IMR-90 (cell line): ENCODE measurements at regions not wholly inside any gene's neighbourhood (a gene's known extent, or its start where the extent isn't known, plus 50 kb on each side); places are given as distances from the start of the nearest gene placed in this dataset.

Experiments
- ATAC-seq: fragments of 200-7000 bp; cut with Tn5 transposase; 2 replicates; pipeline ENCODE4 v1.9.1; 2020; ENCODE audit warnings: low read depth, mild to moderate bottlenecking, moderate library complexity
- BruUV-seq: library from RNA; stranded (reverse); fragments of 400-500 nt; replicated peaks from 2 replicates; lab custom pipeline; 2021; lab: Mats Ljungman, UMichigan
- CTCF ChIA-PET: fragments of 300-600 bp; formaldehyde crosslinking; extraction: SDS; loops from one replicate; lab custom pipeline; 2021; ENCODE audit warnings: antibody characterized with exemption; lab: Yijun Ruan, JAX
- POLR2A ChIA-PET: fragments of 300-600 bp; sonication (Branson Sonifier 250); formaldehyde crosslinking; loops from one replicate; lab custom pipeline; 2022; ENCODE audit warnings: antibody characterized with exemption; ENCODE audit not compliant: unreplicated experiment; lab: Charles Lee
- DNase-seq: peaks from one replicate; pipeline ENCODE4 v3.0.0; 2013
- H2AFZ ChIP-seq: replicated peaks from 2 replicates; pipeline ENCODE3; 2013; ENCODE audit warnings: low read length, mild to moderate bottlenecking; ENCODE audit not compliant: poor library complexity
- H2AK5ac ChIP-seq: 2 replicates; pipeline ENCODE4 v1.6.1; 2013; ENCODE audit warnings: low read depth, low read length, inconsistent platforms
- H2AK9ac ChIP-seq: replicated peaks from 2 replicates; pipeline ENCODE3; 2013; ENCODE audit warnings: mild to moderate bottlenecking, low read depth, low read length, moderate library complexity; ENCODE audit not compliant: poor library complexity
- H2BK120ac ChIP-seq: 2 replicates; pipeline ENCODE4 v1.6.1; 2013; ENCODE audit warnings: low read depth, low read length, inconsistent platforms
- H2BK15ac ChIP-seq: 3 replicates; pipeline ENCODE4 v1.6.1; 2013; ENCODE audit warnings: low read depth, low read length, inconsistent platforms
- H2BK20ac ChIP-seq: 2 replicates; pipeline ENCODE4 v1.6.1; 2013; ENCODE audit warnings: low read depth, mild to moderate bottlenecking, inconsistent platforms, low read length, moderate library complexity
- H2BK5ac ChIP-seq: 2 replicates; pipeline ENCODE4 v1.6.1; 2013; ENCODE audit warnings: mild to moderate bottlenecking, low read depth, low read length, inconsistent platforms; ENCODE audit not compliant: poor library complexity, severe bottlenecking
- H3K14ac ChIP-seq: replicated peaks from 2 replicates; pipeline ENCODE4 v1.6.1; 2013; ENCODE audit warnings: low read depth, low read length, inconsistent platforms
- H3K18ac ChIP-seq: 2 replicates; pipeline ENCODE4 v1.6.1; 2013; ENCODE audit warnings: low read depth, low read length, control low read depth
- H3K23ac ChIP-seq: 2 replicates; pipeline ENCODE4 v1.6.1; 2013; ENCODE audit warnings: low read depth, low read length, inconsistent platforms
- H3K27ac ChIP-seq: 2 replicates; pipeline ENCODE4 v1.5.1; 2013; ENCODE audit warnings: mild to moderate bottlenecking, control low read depth, low read length; ENCODE audit not compliant: insufficient read depth
- H3K27me3 ChIP-seq: 2 replicates; pipeline ENCODE4 v1.6.1; 2013; ENCODE audit warnings: low read length; ENCODE audit not compliant: control insufficient read depth, insufficient read depth
- H3K36me3 ChIP-seq: 2 replicates; pipeline ENCODE4 v1.6.1; 2013; ENCODE audit warnings: low read length, mixed read lengths; ENCODE audit not compliant: control insufficient read depth, insufficient read depth
- H3K4ac ChIP-seq: 2 replicates; pipeline ENCODE4 v1.6.1; 2013; ENCODE audit warnings: low read depth, low read length, inconsistent platforms
- H3K4me1 ChIP-seq: 2 replicates; pipeline ENCODE4 v1.6.1; 2013; ENCODE audit warnings: low read length, mixed read lengths; ENCODE audit not compliant: control insufficient read depth, insufficient read depth
- H3K4me2 ChIP-seq: 2 replicates; pipeline ENCODE4 v1.6.1; 2013; ENCODE audit warnings: low read depth, mild to moderate bottlenecking, control low read depth, low read length, moderate library complexity
- H3K4me3 ChIP-seq: 2 replicates; pipeline ENCODE4 v1.5.1; 2013; ENCODE audit warnings: low read depth, mild to moderate bottlenecking, control low read depth, low read length, moderate library complexity; ENCODE audit not compliant: insufficient read depth
- H3K56ac ChIP-seq: 2 replicates; pipeline ENCODE4 v1.6.1; 2013; ENCODE audit warnings: low read length, inconsistent platforms; ENCODE audit not compliant: insufficient read depth; ENCODE audit errors: extremely low read depth
- H3K79me1 ChIP-seq, 2 experiments: 2 replicates each; pipeline ENCODE4 v1.6.1; 2013; ENCODE audit warnings: low read length in 2 of 2, inconsistent platforms in 1 of 2, low read depth in 1 of 2
- H3K9ac ChIP-seq: 2 replicates; pipeline ENCODE4 v1.6.1; 2013; ENCODE audit warnings: low read depth, low read length, control low read depth
- H3K9me1 ChIP-seq: 2 replicates; pipeline ENCODE4 v1.6.1; 2013; ENCODE audit warnings: low read length, inconsistent platforms; ENCODE audit not compliant: insufficient read depth
- H3K9me3 ChIP-seq: 2 replicates; pipeline ENCODE4 v1.6.1; 2013; ENCODE audit warnings: low read length; ENCODE audit not compliant: control insufficient read depth, insufficient read depth
- H4K20me1 ChIP-seq: 2 replicates; pipeline ENCODE4 v1.6.1; 2013; ENCODE audit warnings: low read length, inconsistent platforms; ENCODE audit not compliant: insufficient read depth
- H4K5ac ChIP-seq: 2 replicates; pipeline ENCODE4 v1.6.1; 2013; ENCODE audit warnings: mild to moderate bottlenecking, low read depth, low read length, control low read depth
- H4K8ac ChIP-seq, 2 experiments: 2 replicates each; pipeline ENCODE4 v1.6.1; 2013; ENCODE audit warnings: low read depth in 2 of 2, low read length in 2 of 2, control low read depth in 1 of 2, inconsistent platforms in 1 of 2
- H4K91ac ChIP-seq: 2 replicates; pipeline ENCODE4 v1.6.1; 2013; ENCODE audit warnings: low read depth, low read length, inconsistent platforms; ENCODE audit not compliant: insufficient read depth
- BHLHE40 ChIP-seq: fragments of 150-350 bp; IDR thresholded peaks from 2 replicates; pipeline ENCODE4 v1.6.1; 2016; ENCODE audit warnings: mild to moderate bottlenecking, low read depth, low read length
- CEBPB ChIP-seq: IDR thresholded peaks from 2 replicates; pipeline ENCODE4 v1.6.1; 2012; ENCODE audit warnings: low read depth, low read length, improper control_type of control experiment
- CHD1 ChIP-seq: IDR thresholded peaks from 2 replicates; pipeline ENCODE4 v1.6.1; 2012; ENCODE audit warnings: low read depth, low read length, improper control_type of control experiment
- CTCF ChIP-seq: conservative IDR thresholded peaks from 2 replicates; pipeline ENCODE4 v1.5.1; 2012; ENCODE audit warnings: mild to moderate bottlenecking, low read depth, low read length, improper control_type of control experiment
- FOS ChIP-seq: fragments of 150-350 bp; IDR thresholded peaks from 2 replicates; pipeline ENCODE4 v1.6.1; 2016; ENCODE audit warnings: low read depth, low read length
- MAFK ChIP-seq: IDR thresholded peaks from 2 replicates; pipeline ENCODE4 v1.6.1; 2012; ENCODE audit warnings: low read depth, low read length, improper control_type of control experiment
- MAZ ChIP-seq: IDR thresholded peaks from 2 replicates; pipeline ENCODE4 v1.6.1; 2012; ENCODE audit warnings: low read depth, mild to moderate bottlenecking, low read length, improper control_type of control experiment, moderate library complexity, borderline replicate concordance
- MXI1 ChIP-seq: IDR thresholded peaks from 2 replicates; pipeline ENCODE4 v1.6.1; 2012; ENCODE audit warnings: low read depth, mild to moderate bottlenecking, low read length, moderate library complexity, borderline replicate concordance
- NFE2L2 ChIP-seq: fragments of 150-350 bp; IDR thresholded peaks from 2 replicates; pipeline ENCODE4 v1.6.1; 2016; ENCODE audit warnings: low read depth, mild to moderate bottlenecking, low read length
- POLR2A ChIP-seq: IDR thresholded peaks from 2 replicates; pipeline ENCODE4 v1.6.1; 2012; ENCODE audit warnings: mild to moderate bottlenecking, low read depth, low read length
- RAD21 ChIP-seq: IDR thresholded peaks from 2 replicates; pipeline ENCODE4 v1.6.1; 2012; ENCODE audit warnings: low read length, improper control_type of control experiment
- RCOR1 ChIP-seq: IDR thresholded peaks from 2 replicates; pipeline ENCODE4 v1.6.1; 2012; ENCODE audit warnings: mild to moderate bottlenecking, low read length, improper control_type of control experiment; ENCODE audit not compliant: insufficient replicate concordance
- RFX5 ChIP-seq: IDR thresholded peaks from 2 replicates; pipeline ENCODE4 v1.8.0; 2012; ENCODE audit warnings: low read depth, mild to moderate bottlenecking, low read length, moderate library complexity
- SMC3 ChIP-seq: fragments of 150-350 bp; IDR thresholded peaks from 2 replicates; pipeline ENCODE4 v1.6.1; 2016; ENCODE audit warnings: low read depth, mild to moderate bottlenecking, antibody characterized with exemption, low read length, moderate library complexity
- USF2 ChIP-seq: fragments of 150-350 bp; IDR thresholded peaks from 2 replicates; pipeline ENCODE4 v1.6.1; 2017; ENCODE audit warnings: mild to moderate bottlenecking, antibody characterized with exemption, low read length, low read depth
- dilution Hi-C: fragments of 300-500 bp; cut with HindIII; formaldehyde crosslinking; loops from one replicate; pipeline ENCODE4 v1.14.3; 2018; ENCODE audit warnings: low sequenced_read_pairs; ENCODE audit not compliant: unreplicated experiment
- in situ Hi-C: fragments of 300-500 bp; cut with MboI; formaldehyde crosslinking; loops from 3 replicates; pipeline ENCODE4 v1.14.3; 2019; ENCODE audit warnings: low sequenced_read_pairs, inconsistent platforms, mixed read lengths
- intact Hi-C: fragments of 100-400 bp; cut with micrococcal nuclease; formaldehyde crosslinking; loops from 2 replicates; pipeline ENCODE4 v1.10.0; 2022
- TF ChIP-seq, protein P1 (sequence below): fragments of 150-350 bp; IDR thresholded peaks from 2 replicates; pipeline ENCODE4 v1.6.1; 2016; ENCODE audit warnings: low read depth, mild to moderate bottlenecking, low read length, moderate library complexity, borderline replicate concordance

DNA sequence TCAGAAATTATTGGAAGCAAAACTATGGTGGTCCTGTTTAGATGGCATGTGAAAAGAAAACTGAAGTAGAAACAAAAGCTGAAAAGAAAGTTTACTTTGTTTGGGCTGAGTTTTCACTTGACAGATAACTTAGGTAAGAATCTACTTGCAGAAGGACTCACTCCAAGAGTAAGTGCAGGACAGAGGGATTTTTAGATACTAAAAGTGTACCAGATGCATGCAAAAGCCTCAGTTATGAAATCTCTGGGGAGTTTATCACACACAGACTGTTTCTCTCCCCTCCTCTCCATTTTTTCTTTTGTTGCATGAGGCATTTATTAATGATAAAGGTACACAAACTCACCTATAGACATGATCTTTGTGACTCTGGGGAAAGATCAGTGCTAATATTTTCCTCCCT lies 127.5 kb upstream of the GIMD1 start:
- H2BK15ac ChIP-seq: no peak overlapping the region
- H3K23ac ChIP-seq: no peak overlapping the region
- ChIA-PET CTCF (interaction anchor here (0.6 to 1.0 kb wide), 2 partner anchors 121 to 125 kb away, joined by 3 read pairs; no protein-coding TSS in a partner anchor), POLR2A (interaction anchor here (0.7 kb wide), 1 partner anchor 124 kb away, joined by 3 read pairs; no protein-coding TSS in a partner anchor)
- H3K9me3 ChIP-seq: no peaks in the 10 kb centered on the region
- intact Hi-C loops: no loop called here
- H4K20me1 ChIP-seq: no peaks in the 10 kb centered on the region
- no peak overlapping the region for H2AK5ac ChIP-seq
- no peaks in the 10 kb centered on the region for H3K27me3 ChIP-seq
- no peaks in the 10 kb centered on the region for H3K9me1 ChIP-seq
- H3K18ac ChIP-seq: no peak overlapping the region
- H3K4ac ChIP-seq: no peak overlapping the region
- H3K14ac ChIP-seq: no peak overlapping the region
- no TSS peak for BruUV-seq
- no peak overlapping the region for H2AK9ac ChIP-seq
- H2AFZ ChIP-seq: no peak overlapping the region
- no peak overlapping the region for H3K56ac ChIP-seq
- no peak overlapping the region for H4K91ac ChIP-seq
- H3K9ac ChIP-seq: no peak overlapping the region
- no peak overlapping the region for H2BK5ac ChIP-seq
- dilution Hi-C loops: no loop called here
- H3K4me3 ChIP-seq: no peak overlapping the region
- H2BK120ac ChIP-seq: no peak overlapping the region
- H4K8ac ChIP-seq: no peak overlapping the region
- H3K4me1 ChIP-seq: no peaks in the 10 kb centered on the region
- no peak overlapping the region for H3K27ac ChIP-seq
- TF ChIP-seq BHLHE40: no peak
- TF ChIP-seq MXI1: no peak
- TF ChIP-seq MAFK: no peak
- TF ChIP-seq RFX5: no peak
- TF ChIP-seq SMC3: no peak
- TF ChIP-seq USF2: no peak
- no peak for TF ChIP-seq FOS
- TF ChIP-seq MAZ: no peak
- no peak for TF ChIP-seq POLR2A
- TF ChIP-seq NFE2L2: no peak
- TF ChIP-seq RAD21: no peak
- TF ChIP-seq CHD1: no peak
- TF ChIP-seq, protein P1, sequence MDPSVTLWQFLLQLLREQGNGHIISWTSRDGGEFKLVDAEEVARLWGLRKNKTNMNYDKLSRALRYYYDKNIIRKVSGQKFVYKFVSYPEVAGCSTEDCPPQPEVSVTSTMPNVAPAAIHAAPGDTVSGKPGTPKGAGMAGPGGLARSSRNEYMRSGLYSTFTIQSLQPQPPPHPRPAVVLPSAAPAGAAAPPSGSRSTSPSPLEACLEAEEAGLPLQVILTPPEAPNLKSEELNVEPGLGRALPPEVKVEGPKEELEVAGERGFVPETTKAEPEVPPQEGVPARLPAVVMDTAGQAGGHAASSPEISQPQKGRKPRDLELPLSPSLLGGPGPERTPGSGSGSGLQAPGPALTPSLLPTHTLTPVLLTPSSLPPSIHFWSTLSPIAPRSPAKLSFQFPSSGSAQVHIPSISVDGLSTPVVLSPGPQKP: no peak
- no peak for TF ChIP-seq CTCF
- TF ChIP-seq RCOR1: no peak
- TF ChIP-seq CEBPB: no peak
- ATAC-seq: no peak
- in situ Hi-C loops: no loop called here
- H2BK20ac ChIP-seq: no peak overlapping the region
- DNase-seq: no peak
- H4K5ac ChIP-seq: no peak overlapping the region
- H3K79me1 ChIP-seq: no peaks in the 10 kb centered on the region
- no peaks in the 10 kb centered on the region for H3K36me3 ChIP-seq
- H3K4me2 ChIP-seq: no peak overlapping the region
